Activated T-cell treated with anti-CD3 and anti-CD28 coated beads for 24 hours (primary cell): ENCODE measurements at regions not wholly inside any gene's neighbourhood (a gene's known extent, or its start where the extent isn't known, plus 50 kb on each side); places are given as distances from the start of the nearest gene placed in this dataset.
"Not testable (repeated sequence)": the region's sequence is repeated elsewhere in the genome, so short reads cannot be mapped to it uniquely, and the experiment has no call there.

ENCODE experiments used
- DNase-seq: peaks from one replicate; pipeline ENCODE4 v3.0.0-alpha.2; 2020; ENCODE audit warnings: low read depth

DNA sequence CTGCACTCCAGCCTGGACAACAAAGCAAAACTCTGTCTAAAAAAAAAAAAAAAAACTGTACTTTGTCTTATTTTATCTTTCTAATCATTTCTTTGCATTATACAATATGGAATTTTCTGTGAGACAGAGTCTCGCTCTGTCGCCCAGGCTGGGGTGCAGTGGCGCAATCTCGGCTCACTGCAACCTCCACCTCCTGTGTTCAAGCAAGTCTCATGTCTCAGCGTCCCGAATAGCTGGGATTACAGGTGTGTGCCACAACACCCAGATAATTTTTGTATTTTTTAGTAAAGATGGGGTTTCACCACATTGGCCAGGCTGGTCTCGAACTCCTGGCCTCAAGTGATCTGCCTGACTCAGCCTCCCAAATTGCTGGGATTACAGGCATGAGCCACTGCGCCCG, 90.0 kb downstream of the MRPL14 start:
- DNase-seq: not testable (repeated sequence)

DNA sequence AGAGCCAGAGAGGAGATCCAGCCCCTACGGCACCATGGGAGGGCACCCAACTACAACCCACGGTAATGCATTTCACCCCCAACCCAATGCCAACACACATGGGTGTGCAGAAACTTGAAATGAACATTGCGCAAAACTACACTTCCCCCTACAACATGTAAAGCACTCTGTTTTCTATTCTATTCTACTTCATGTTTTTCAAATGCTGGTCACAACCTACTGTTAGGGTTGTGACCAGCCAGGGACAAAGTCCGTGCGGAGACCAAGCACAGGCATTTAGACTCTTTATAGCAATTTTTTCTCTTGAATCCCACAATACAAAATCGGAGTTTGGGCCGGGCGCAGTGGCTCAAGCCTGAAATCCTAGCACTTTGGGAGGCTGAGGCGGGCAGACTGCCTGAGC, 90.6 kb downstream of the MRPL14 start:
- DNase-seq: no peak

DNA sequence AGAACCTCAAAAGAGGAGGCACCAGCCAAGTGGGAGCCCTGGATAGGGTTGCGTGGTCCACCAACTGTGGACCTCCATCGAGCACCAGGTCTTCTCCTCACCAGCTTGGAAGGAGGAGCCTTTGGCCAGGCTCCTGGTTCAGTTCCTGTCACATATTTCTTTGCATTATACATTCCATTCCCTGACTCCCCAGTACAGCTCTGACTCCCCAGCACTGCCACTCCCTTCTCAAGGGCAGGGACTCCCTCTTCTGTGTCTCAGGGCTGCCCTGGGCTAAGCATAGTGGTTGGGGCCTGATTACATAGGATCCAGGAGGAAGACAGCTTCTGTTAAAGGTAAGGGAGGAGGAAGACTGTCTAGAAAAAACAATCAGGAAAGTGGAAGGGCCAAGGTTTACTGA, 91.1 kb downstream of the MRPL14 start:
- DNase-seq: no peak

DNA sequence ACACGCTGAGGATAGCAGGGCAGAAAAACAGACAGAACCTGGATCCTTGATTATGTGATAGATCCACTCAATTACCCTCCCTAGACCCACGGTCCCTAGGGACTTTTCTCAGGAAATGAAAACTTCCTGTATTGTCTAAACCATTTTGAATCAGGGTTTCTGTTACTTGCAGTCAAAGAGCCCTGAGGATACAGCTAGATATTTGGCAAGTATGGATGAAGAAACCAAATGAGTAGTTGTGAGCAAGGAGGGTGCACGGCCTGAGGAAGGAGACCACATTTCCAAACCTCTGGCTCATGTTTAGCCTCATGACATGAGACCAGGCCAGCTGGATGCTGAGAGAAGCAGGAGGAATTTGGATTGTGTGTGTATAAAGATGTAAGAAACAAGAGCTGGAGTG, 91.6 kb downstream of the MRPL14 start:
- no peak for DNase-seq

DNA sequence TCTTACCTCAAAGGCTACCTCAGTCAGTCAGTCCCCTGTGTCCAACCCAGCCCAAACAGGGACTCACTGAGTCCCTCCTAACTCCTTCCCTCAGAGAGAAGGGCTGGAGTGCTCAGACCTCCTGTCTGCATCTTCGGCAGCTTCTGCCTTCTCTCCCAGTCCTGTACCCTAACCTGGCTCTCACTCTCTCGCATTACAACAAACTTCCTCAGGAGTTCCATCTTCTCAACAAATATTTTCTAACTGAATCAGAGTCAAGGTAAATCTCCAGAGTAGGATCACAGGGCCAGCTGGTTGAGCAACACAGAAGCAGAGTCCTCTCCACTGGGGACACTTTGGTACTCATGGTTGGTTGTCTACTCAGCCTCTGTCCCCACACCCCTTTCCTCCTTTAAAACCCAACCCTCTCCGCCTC, 92.3 kb downstream of the MRPL14 start:
- DNase-seq: no peak

DNA sequence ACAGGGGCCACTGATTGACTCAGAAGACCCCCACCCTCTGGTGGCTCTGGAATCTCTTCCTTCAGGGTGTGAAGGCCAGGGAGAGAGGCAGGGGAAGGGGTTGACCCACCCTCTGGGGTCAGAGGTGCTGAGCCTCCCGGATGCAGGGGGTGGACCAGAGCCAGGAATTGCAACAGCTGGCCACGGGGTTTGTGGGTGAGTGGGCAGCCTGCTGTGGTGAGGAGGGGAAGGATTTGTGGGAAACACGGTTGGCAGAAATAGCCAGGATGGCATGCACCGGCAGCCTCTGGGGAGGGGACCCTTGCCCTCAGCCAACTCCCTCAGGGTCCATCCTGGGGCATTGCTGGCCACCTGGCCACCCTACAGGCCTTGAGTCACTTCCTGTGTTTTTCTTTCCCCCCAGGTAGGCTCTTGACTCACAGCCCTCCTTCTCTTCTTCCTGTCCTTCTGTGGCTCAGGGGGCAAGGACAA, 92.8 kb downstream of the MRPL14 start:
- DNase-seq: no peak

- DNase-seq: no peak
Observed at GRCh38 chr6:44030812-44031454, 96.3 kb downstream of the MRPL14 start.

DNA sequence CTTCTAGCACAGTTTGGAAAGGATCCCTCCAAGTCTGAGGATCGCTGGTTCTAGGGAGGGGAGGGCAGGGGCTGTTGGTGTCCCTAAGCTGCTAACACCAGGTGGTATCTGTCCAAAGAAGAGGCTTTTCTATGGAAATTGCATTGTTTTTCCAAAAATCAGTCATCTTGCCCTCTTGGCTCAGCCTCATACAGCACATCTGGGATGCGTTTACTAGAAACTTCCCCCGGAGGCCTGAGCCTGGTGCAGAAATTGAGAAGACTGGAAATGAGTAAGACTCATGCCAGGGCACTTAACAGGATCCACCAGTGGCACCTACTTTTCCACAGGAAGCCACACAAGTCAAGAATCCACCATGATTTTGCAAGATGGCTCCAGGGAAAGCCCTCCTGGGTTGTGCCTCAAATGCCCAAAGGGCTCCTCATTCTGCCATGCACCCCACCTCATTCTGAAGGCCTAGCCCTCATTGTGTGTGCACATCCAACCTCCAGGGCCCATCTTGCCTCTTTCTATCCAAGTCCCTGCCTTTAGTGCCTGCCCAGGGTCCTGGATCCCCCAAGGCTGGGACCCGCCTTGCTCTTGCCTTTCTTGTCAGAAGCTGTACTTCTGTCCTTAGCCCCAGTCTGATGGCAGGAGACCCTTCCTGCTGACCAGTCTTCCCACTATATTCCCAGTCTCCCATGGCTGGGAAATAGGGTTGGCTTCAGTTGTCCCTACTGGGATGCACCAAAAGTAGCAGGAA, 97.6 kb downstream of the MRPL14 start:
- no peak for DNase-seq

- no peak for DNase-seq
Observed at GRCh38 chr6:44028789-44029310, 98.4 kb downstream of the MRPL14 start.

- DNase-seq: no peak
Observed at GRCh38 chr6:44025226-44025625, 102.0 kb downstream of the MRPL14 start.

DNA sequence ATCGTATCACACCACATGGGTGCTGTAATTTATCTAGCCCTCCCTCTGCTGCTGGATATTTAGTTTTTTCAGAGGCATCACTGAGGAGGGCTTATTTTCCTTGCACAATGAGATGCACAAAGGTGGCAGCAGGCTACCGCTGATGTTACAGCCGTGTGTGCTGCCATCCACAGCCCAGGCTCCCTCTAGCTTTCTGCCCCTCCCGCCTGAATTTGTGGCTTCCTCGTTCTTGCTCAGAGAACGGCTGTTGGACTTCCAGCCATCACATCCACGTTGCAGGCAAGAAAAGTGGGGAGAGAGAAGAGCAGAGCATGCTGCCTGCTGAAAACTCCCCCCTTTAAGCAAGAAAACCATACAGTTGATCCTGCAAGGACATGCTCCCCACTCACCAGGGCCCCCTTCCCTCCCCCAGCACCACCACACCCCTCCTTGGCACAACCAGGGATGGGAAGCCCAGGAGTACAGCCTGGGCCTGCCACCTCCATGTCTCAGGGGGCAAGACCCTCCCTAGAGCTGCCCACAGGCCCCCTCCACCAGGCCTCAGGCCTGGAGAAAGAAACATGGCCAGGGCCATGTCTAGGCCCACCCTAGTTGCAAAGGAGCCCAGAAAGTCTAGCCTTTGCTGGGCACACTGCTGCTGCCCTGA, 102.6 kb downstream of the MRPL14 start:
- no peak for DNase-seq

- no peak for DNase-seq
Observed at GRCh38 chr6:44023586-44024454, 103.4 kb downstream of the MRPL14 start.

- DNase-seq: no peak
Observed at GRCh38 chr6:44022671-44023352, 104.4 kb downstream of the MRPL14 start.

DNA sequence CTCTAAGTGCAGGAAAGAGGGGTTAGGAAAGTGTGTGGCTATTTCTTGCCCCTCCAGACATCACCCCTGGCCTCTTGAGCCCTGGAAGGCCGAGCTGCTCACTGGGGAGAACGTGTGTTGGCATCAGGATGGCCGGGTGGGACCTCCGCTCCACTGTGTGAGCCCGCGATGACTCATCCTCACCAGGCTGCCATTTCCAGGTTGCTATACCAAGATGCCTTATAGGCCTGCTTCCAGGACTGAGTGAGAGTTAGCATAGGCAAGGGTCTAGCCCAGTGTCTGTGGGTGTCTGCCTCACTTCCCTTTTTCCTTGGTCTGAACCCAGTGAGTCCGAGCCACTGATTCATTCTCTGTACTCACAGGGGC, 105.0 kb downstream of the MRPL14 start:
- DNase-seq: no peak

DNA sequence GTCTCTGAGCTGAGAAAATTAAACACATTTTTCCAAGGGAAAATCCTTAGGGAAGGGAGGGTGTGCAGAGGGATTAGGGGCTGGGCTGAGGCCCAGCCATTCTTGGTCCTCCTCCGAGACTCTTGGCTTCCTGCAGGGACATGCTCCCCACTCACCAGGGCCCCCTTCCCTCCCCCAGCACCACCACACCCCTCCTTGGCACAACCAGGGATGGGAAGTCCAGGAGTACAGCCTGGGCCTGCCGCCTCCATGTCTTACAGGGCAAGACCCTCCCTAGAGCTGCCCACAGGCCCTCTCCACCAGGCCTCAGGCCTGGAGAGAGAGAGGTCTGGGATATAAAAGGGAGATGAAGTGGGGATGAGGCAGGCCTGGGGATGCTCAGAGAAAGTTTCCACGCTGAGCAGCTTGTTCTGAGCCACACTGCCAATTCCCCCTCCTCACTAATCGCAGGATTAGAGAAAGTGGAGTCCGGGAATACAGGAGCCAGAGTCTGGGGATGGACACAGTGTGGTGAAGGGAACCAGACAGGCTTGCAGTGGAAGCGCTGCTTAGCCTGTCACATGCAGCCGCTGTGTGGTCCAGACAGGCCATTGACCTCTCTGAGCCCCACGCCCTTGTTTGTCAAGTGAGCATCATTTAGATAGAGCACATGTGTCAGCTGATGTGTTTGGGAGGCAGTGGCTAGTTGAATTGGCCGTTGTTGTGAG, 105.5 kb downstream of the MRPL14 start:
- DNase-seq: no peak

DNA sequence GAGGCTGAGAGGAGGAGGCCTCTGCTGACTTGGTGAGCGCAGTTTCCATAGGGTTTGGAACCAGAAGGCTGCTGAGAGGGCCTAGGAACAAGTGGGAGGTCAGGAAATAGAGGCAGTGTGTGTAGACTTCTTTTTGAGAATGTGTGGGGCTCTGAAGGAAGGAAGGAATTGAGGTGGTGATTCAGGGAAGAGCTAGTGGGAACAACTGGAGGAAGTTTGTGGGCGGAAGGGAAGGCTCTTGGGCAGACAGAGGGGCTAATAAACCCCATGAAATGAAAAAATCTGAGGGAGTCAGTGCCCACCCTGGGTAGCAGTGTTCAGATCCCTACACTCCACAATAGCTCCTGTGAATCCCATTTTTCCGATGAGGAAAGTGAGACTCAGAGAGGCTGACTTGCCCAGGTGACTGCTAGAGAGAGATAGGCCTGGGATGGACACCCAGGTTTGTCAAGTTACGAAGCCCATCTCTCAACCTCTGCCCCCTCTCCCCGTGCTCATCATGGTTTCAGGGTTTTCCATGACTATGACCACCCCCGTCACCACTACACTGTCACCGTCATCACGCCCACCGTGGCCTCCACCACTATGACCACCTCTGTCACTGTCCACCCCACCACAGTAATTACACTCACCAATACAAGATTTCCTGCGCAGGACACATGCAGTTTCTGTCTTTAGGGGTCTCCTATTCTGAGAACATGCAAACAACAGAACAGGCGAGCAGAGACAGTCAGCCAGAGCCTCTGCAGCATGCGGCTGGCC, 106.4 kb downstream of the MRPL14 start:
- DNase-seq: no peak

DNA sequence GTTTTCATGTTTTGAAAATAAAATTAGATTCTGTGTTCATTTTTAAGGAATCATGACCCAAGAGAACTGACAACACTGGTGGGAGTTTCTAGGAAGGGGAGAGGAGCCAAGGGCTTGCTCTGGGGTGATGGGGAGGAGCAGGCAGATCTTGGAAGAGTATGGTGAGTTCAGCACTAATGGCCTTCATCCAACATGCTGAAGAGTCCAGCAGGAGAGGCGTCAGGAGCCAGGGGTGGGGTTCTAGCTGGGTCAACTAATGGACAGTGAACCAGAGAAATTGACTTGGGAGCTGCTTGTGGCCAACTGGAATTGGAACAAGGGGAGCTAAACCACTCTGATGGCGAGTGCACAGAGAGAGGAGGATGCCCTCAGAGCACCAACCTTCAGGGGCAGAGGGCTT, 107.1 kb downstream of the MRPL14 start:
- DNase-seq: no peak

DNA sequence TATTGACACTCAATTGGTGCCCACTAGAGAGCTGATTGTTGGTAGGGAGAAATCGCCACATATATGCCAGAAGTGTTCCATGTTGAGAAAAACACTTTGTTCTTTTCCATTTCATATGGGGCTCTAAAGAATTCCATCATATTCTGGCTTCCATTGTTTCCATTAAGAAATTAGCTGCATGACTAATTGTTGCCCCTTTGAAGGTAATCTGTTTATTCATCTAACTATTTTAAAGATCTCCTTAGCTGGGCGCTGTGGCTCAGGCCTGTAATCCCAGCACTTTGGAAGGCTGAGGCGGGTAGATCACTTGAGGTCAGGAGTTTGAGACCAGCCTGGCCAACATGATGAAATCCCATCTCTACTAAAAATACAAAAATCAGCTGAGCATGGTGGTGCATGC, 109.9 kb downstream of the MRPL14 start:
- not testable (repeated sequence) for DNase-seq

- no peak for DNase-seq
Observed at GRCh38 chr6:44016131-44016870, 111.0 kb downstream of the MRPL14 start.
